Right ventricle myocardium inferior (tissue), 1 donor: ENCODE measurements at regions not wholly inside any gene's neighbourhood (a gene's known extent, or its start where the extent isn't known, plus 50 kb on each side); places are given as distances from the start of the nearest gene placed in this dataset.

Experiments
- ATAC-seq: fragments of 200-7000 bp; cut with Tn5 transposase; one replicate; pipeline ENCODE4 v1.9.1; 2020; ENCODE audit warnings: mild to moderate bottlenecking, moderate library complexity
- DNase-seq: peaks from one replicate; pipeline ENCODE4 v3.0.0; 2021; ENCODE audit errors: missing footprints
- intact Hi-C: fragments of 100-400 bp; cut with DNase I; formaldehyde crosslinking; loops from one replicate; pipeline ENCODE4 v1.11.0; 2022
- donor health status: DM: no; HTN: yes; CAD: no; lungs with severe emphysema.

GRCh38 chr12:28865776-28866175 lies 283.3 kb upstream of the FAR2 start:
- ATAC-seq: no peak
- DNase-seq: no peak
- intact Hi-C loops: no loop called here

DNA sequence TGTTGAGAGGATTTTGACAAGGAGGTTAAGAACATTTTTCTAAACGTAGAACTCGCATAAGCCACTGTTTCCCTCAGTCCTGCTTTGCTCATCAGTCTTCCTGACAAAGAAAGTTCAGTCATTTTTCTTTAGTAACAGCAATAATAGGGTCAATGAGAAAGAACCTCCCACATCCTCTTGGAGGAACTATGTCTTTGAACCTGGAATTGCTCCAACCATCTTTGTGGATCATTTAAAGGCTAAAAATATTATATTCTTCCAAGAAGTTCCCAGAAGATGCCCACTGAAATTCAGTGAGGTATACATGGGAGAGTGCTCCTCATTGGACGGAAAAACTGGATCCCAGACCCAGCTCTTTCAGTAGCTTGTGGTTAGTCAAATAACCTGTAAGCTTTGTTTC lies 282.8 kb upstream of the FAR2 start:
- ATAC-seq (no peak), DNase-seq (no peak)
- intact Hi-C loops: no loop called here

- intact Hi-C loops: no loop called here
- no peak for DNase-seq
- no peak for ATAC-seq
These were observed 282.2 kb upstream of the FAR2 start for GRCh38 chr12:28866715-28867503.

DNA sequence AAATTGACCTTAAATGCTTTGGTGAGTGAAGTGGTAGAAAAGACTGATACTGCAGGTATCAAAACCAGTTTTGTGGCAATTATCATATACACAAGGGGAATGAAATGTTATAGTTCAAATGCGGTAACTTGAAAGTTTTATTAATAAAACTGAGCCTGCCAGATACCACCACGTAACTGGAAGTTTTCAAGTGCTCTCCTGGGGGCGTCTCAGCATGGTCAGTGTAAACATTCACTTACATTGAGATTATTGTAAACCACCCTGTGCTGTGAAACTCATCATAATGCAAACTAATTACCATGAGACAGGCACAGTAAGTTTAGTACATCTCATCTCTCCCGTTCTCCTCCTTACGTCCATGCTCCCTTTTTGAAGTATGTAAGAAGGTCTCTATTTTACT lies 280.7 kb upstream of the FAR2 start:
- intact Hi-C loops: no loop called here
- no peak for ATAC-seq
- no peak for DNase-seq

DNA sequence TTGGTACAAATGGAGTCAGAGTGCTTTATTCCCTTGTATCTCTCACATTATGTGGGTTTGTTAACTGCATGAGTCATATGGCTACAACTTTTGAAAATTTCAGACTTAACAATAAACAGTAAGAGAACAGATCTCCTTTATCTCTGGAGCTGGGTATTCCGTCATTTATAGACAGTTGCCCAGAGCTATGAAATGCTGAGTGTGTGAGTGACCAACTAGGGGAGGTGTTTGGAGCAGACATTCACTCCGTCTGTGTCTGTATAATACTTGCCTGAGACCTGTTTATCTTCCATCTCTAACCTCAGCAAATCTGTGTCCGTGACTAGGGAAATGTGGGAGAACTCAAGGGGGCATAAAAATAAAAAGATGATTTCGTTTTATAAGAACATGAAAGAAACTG lies 279.9 kb upstream of the FAR2 start:
- DNase-seq: no peak
- intact Hi-C loops: no loop called here
- ATAC-seq: no peak

- ATAC-seq (no peak), DNase-seq (no peak)
- intact Hi-C loops: loop anchor here (10.0 kb wide), 2 partner anchors 696 to 1136 kb away; no protein-coding TSS in a partner anchor
These were observed 278.1 kb upstream of the FAR2 start for GRCh38 chr12:28870839-28871440.

DNA sequence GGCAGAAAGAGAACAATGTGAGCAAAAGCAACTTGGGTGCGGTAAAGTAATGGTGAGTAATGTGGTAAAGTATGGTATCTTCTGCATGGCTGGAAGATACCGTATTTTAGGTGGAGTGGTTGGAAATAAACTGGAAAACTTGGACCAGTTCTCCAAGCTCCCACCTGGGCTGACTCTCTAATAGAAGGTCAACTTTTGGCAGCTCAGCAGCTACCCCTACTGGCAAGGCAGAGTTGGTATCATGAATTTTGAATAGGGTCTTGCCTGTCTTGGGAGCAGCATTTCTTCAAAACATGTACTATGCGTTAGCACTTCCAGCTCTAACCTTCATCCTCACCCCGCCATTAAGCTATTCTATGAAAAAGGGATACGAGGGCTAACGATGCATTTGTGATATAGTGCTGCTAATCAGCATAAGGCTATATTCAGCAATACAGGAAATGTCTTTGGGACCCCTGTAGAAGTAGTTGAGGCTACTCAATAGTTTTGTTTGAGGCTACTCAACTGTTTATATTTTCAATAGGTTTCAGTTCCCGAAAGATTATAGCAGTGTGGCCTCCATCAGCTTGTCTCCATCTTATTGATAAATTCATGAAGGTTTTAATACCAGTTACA lies 276.3 kb upstream of the FAR2 start:
- no peak for DNase-seq
- intact Hi-C loops: loop anchor here (10.0 kb wide), 2 partner anchors 698 to 1138 kb away; no protein-coding TSS in a partner anchor
- ATAC-seq: peak; percentile 16

- intact Hi-C loops: loop anchor here (10.0 kb wide), 2 partner anchors 700 to 1140 kb away; no protein-coding TSS in a partner anchor
- no peak for ATAC-seq
- DNase-seq: no peak
These were observed 274.3 kb upstream of the FAR2 start for GRCh38 chr12:28874758-28875157.

DNA sequence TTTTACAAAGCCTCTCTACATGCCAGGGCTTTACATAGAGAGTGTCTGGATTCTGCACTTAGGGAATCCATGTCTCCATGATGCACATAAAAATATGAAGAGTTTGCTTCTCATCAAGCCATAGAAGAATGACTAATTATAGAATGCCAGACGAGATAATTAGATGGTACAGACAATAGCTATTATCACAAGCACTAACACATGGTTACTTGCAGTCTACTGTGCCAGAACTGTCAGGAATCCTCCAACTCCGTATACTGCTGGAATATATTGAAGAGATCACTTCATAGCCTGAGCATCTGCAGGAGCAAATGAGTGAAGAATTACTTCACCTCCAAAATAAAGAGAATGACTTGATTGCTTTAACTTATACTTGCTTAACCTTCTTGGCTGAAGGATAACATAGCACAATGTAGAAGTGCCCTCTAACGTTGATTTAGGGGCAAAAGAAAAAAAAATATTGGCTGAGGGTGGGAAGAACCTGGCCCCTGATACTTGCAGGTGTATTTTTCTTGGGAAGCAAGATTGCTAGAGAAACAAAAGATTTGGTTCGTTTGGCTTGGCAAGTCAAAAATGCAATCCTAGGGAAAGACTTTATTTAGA lies 272.8 kb upstream of the FAR2 start:
- no peak for ATAC-seq
- no peak for DNase-seq
- intact Hi-C loops: loop anchor here (10.0 kb wide), 2 partner anchors 701 to 1141 kb away; no protein-coding TSS in a partner anchor

GRCh38 chr12:28877854-28878253 lies 271.2 kb upstream of the FAR2 start:
- intact Hi-C loops: loop anchor here (10.0 kb wide), 2 partner anchors 703 to 1143 kb away; no protein-coding TSS in a partner anchor
- ATAC-seq: no peak

GRCh38 chr12:28878629-28879028 lies 270.4 kb upstream of the FAR2 start:
- ATAC-seq (no peak), DNase-seq (no peak)
- intact Hi-C loops: loop anchor here (10.0 kb wide), 2 partner anchors 704 to 1144 kb away; no protein-coding TSS in a partner anchor

More at GRCh38 chr12:28877854-28878253, 271.2 kb upstream of the FAR2 start:
- DNase-seq: no peak

DNA sequence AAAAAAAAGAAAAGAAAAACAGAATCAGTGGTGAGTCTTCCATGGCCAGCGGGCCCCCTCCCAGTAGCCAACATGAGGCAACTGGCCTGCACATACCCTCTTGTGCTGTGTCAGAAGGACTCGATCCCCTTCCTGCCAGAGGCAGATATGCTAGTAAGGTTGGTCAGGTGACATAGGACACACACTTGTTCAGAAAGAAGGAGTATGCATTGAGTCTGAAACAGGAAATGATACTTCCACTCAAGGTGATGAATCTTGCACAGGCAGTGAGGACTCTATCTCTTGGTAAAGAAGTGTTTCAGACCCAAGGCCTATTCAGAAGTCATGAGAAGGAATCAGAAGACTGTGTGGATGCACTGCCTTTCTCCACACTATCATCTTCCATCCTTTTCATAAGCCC lies 269.7 kb upstream of the FAR2 start:
- no peak for ATAC-seq
- DNase-seq: no peak
- intact Hi-C loops: loop anchor here (10.0 kb wide), 2 partner anchors 705 to 1145 kb away; no protein-coding TSS in a partner anchor

GRCh38 chr12:28882444-28882843 lies 266.6 kb upstream of the FAR2 start:
- ATAC-seq: no peak
- no peak for DNase-seq
- intact Hi-C loops: no loop called here

GRCh38 chr12:28883406-28883997 lies 265.6 kb upstream of the FAR2 start:
- DNase-seq (no peak), ATAC-seq (no peak)
- intact Hi-C loops: no loop called here

DNA sequence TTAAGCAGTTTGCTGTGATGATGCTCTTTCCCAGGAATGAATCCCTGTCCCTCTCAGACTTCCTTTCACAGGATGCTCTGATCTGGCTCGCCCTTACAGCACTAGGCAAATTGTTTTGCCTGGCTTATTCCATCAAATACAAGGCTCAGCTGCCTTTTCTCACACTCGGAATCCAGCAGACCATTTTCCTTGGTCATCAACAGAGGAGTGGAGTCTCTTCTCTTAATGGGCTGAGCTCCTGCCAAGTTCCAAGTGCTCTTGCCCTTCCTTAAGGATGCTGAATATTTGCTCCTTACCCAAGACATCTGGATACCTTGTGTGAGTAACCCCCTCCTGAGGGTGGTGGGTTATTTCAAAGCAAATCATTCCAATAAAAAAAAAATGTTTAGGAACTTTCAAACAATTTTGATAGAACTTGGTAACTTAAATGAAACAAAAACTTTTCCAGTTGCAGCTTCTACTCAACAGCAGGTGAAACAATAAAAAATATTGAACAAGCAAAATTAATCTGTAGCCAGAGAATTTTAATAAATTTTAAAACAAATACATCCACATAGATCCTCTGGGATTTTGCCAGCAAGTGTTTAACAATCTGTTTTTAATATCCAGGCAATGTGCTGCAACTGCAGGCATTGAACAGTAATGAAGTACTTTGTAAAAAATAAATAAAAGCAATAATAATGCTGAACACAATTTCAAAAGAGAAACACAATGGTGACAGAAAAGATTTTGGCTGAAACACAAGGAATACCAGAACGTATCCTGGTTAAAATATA lies 264.0 kb upstream of the FAR2 start:
- ATAC-seq (no peak), DNase-seq (no peak)
- intact Hi-C loops: no loop called here

DNA sequence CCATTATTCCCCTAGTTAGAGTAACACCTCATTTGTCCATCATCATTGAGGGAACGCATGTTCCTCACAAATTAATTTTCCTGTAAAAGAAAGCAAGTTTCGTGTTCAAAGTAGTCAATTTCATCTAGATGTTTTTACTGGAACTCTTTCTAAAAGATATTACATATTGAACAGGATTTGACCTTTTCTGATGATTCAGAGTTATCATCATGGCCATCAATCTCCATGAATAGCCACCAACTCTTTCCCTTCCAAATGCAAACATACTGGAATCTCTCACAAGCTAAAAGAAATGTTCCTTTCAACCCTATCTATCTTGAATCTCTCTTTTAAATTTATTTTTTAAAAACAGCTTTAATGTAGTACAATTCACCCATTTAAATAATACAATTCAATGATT lies 263.1 kb upstream of the FAR2 start:
- DNase-seq (no peak), ATAC-seq (no peak)
- intact Hi-C loops: no loop called here

DNA sequence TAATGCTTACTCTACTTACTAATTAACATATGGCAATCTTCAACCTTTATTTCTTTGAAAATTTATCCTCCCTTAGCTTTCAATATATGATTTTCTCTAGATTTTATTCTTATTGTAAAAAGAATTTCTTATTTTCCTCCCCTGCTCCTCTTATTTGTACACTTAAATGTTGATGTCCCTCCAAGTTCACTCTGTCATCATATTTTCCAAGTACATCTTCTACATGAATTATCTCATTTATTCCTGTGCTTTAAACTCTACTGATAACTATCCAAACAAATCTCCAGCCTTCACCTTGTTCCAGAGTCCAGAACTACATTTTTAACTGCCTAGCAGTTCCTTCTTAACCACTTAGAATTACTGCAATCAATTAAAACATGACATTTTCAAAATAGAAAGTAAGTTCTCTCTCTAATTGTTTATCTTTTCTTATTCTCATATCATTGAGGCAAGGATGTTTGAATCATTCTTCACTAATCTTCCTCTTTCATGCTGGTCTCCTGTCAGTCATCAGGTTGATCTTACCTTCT lies 261.6 kb upstream of the FAR2 start:
- DNase-seq: no peak
- no peak for ATAC-seq
- intact Hi-C loops: no loop called here

DNA sequence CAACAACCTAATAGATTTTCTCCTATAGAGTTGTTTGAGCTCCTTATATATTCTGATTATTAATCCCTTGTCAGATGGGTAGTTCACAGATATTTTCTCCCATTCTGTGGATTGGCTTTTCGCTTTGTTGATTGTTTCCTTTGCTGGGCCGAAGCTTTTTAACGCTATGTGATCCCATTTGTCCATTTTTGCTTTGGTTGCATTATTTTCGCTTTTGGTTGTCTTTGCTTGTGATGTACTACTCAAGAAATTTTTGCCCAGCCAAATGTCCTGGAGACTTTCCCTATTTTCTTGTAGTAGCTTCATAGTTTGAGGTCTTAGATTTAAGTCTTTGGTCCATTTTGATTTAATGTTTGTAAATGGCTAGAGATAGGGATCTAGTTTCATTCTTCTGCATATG lies 258.4 kb upstream of the FAR2 start:
- DNase-seq (no peak), ATAC-seq (no peak)
- intact Hi-C loops: loop anchor here (10.0 kb wide), 1 partner anchor 94 kb away; no protein-coding TSS in a partner anchor
